GM12891 (cell line): ENCODE measurements at regions not wholly inside any gene's neighbourhood (a gene's known extent, or its start where the extent isn't known, plus 50 kb on each side); places are given as distances from the start of the nearest gene placed in this dataset.
"Not testable (repeated sequence)": the region's sequence is repeated elsewhere in the genome, so short reads cannot be mapped to it uniquely, and the experiment has no call there.

Source experiments
- POLR2A ChIP-seq: IDR thresholded peaks from 2 replicates; pipeline ENCODE4 v1.6.1; 2011; ENCODE audit warnings: low read depth, low read length, control low read depth
- POLR2AphosphoS5 ChIP-seq: IDR thresholded peaks from 2 replicates; pipeline ENCODE4 v1.6.1; 2011; ENCODE audit warnings: low read depth, low read length, control low read depth
- SPI1 ChIP-seq: IDR thresholded peaks from 2 replicates; pipeline ENCODE4 v1.6.1; 2011; ENCODE audit warnings: low read depth, low read length, control low read depth
- TAF1 ChIP-seq: IDR thresholded peaks from 2 replicates; pipeline ENCODE4 v1.6.1; 2011; ENCODE audit warnings: low read depth, low read length, control low read depth

DNA sequence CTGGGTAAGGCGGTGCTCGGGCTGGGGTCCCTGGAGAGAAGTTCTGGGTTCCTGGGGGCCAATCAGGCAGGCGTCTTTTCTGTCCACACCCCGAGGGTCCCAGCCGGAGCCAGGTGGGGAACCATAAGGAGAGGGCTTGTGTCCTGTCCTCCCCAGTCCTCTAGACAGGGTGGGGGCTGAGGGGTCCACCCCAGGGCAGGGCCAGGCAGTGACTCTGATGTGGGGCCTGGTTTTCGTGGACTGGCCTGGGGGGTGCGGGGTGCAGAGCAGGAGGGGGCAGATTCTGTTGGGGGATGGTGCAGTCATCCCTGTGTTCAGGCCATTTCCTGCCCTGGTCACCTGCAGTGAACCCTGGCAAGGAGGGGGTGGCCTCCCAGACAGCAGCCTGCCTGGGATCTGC lies 143.5 kb upstream of the POTEB2 start:
- not testable (repeated sequence) for TF ChIP-seq POLR2A, POLR2AphosphoS5, TAF1, SPI1
